ENCODE measurements at regions not wholly inside any gene's neighbourhood (a gene's known extent, or its start where the extent isn't known, plus 50 kb on each side); places are given as distances from the start of the nearest gene placed in this dataset.

DNA sequence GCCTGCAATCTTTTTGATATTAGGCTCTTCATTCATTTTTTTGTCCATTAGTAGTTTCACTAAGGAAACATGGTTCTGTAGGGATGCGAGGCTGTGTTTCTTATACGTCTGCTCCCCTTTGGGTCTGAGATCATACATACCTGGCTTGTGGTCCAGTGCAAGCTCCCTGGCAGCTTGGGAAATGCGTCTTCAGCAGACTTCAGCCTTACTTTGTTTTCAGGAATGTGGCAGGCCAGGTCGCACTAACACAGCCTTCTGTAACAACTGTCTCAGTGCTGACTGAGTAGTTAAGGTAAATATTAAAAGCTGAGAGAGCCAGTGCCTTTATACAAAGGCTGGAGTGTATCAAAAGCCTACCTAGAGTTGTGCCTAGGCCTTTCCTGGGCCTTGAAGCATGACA lies 970.5 kb upstream of the EEF2KMT start:
- no peaks in the 10 kb centered on the region for H3K27me3 ChIP-seq (ENCODE audit: control insufficient read depth, extremely low read depth, insufficient read depth, low read length)
- dilution Hi-C loops (cut with MboI; ENCODE audit: extremely low pct_ligation_motif_present, low sequenced_read_pairs) = no loop called here
- H2AFZ ChIP-seq (ENCODE audit: control insufficient read depth, low read length) = no peak overlapping the region
- H3K9me3 ChIP-seq (ENCODE audit: control insufficient read depth, low read depth, low read length) = no peaks in the 10 kb centered on the region
- H3K4me2 ChIP-seq (ENCODE audit: control insufficient read depth, extremely low read depth, insufficient read depth, low read depth, low read length) = no peak overlapping the region
- no peak overlapping the region for H3K9ac ChIP-seq (ENCODE audit: control insufficient read depth, extremely low read depth, insufficient read depth, low read length)
- no peak overlapping the region for H3K4me3 ChIP-seq (ENCODE audit: control insufficient read depth in 2 of 3, extremely low read depth in 1 of 3, insufficient read depth in 2 of 3, low read depth in 1 of 3, low read length in 3 of 3)
- H3K4me1 ChIP-seq (ENCODE audit: control insufficient read depth, extremely low read depth, insufficient read depth, low read length) = no peaks in the 10 kb centered on the region
- H4K20me1 ChIP-seq (ENCODE audit: control insufficient read depth, extremely low read depth, insufficient read depth, low read length) = no peaks in the 10 kb centered on the region
- no peak overlapping the region for H3K27ac ChIP-seq (ENCODE audit: control insufficient read depth, insufficient read depth, low read length)
- no peak for DNase-seq (ENCODE audit: low read depth, low spot score)
- no peaks in the 10 kb centered on the region for H3K79me2 ChIP-seq (ENCODE audit: control insufficient read depth, insufficient read depth, low read length)
- FAIRE-seq = no peak
- TF ChIP-seq, protein P1, sequence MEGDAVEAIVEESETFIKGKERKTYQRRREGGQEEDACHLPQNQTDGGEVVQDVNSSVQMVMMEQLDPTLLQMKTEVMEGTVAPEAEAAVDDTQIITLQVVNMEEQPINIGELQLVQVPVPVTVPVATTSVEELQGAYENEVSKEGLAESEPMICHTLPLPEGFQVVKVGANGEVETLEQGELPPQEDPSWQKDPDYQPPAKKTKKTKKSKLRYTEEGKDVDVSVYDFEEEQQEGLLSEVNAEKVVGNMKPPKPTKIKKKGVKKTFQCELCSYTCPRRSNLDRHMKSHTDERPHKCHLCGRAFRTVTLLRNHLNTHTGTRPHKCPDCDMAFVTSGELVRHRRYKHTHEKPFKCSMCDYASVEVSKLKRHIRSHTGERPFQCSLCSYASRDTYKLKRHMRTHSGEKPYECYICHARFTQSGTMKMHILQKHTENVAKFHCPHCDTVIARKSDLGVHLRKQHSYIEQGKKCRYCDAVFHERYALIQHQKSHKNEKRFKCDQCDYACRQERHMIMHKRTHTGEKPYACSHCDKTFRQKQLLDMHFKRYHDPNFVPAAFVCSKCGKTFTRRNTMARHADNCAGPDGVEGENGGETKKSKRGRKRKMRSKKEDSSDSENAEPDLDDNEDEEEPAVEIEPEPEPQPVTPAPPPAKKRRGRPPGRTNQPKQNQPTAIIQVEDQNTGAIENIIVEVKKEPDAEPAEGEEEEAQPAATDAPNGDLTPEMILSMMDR (optimal IDR thresholded peaks at IDR 0.05 in 1 of 3, IDR thresholded peaks at IDR 0.05 in 1 of 3, conservative IDR thresholded peaks at IDR 0.05 in 1 of 3; ENCODE audit: extremely low read depth in 1 of 3, insufficient read depth in 2 of 3, low read length in 3 of 3) = no peak
- no peak for TF ChIP-seq EZH2 (IDR thresholded peaks at IDR 0.05; ENCODE audit: low read length)
- H3K9me1 ChIP-seq (ENCODE audit: control insufficient read depth, extremely low read depth, insufficient read depth, low read length) = no peaks in the 10 kb centered on the region
- no peaks in the 10 kb centered on the region for H3K36me3 ChIP-seq (ENCODE audit: control insufficient read depth in 2 of 2, extremely low read depth in 1 of 2, insufficient read depth in 2 of 2, low read length in 2 of 2)

DNA sequence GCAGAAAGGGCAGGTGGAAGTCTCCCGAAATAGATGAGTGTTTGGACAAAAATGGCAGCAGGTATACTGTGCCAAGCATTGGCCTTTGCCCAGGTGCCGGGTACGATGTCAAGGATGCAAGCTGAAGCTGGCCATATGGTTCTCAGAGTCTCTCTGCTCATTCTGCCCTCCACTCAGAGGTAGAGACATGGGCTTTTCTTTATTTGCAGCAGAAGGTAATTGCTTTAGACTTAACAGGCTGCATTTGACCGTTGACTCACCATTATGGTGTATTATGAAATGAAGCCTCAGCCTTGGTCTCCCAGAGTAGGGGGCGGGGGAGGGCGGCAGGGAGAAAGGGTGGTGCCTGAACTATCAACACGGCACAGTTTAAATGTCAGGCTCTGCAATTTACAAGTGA lies 969.1 kb upstream of the EEF2KMT start:
- Histone ChIP-seq H3K36me3 (ENCODE audit: control insufficient read depth in 2 of 2, extremely low read depth in 1 of 2, insufficient read depth in 2 of 2, low read length in 2 of 2) (no peaks in the 10 kb centered on the region), H3K79me2 (ENCODE audit: control insufficient read depth, insufficient read depth, low read length) (no peaks in the 10 kb centered on the region), H4K20me1 (ENCODE audit: control insufficient read depth, extremely low read depth, insufficient read depth, low read length) (no peaks in the 10 kb centered on the region), H3K27ac (ENCODE audit: control insufficient read depth, insufficient read depth, low read length) (no peak overlapping the region), H2AFZ (ENCODE audit: control insufficient read depth, low read length) (no peak overlapping the region), H3K9me1 (ENCODE audit: control insufficient read depth, extremely low read depth, insufficient read depth, low read length) (no peaks in the 10 kb centered on the region), H3K9ac (ENCODE audit: control insufficient read depth, extremely low read depth, insufficient read depth, low read length) (no peak overlapping the region), H3K27me3 (ENCODE audit: control insufficient read depth, extremely low read depth, insufficient read depth, low read length) (no peaks in the 10 kb centered on the region), H3K9me3 (ENCODE audit: control insufficient read depth, low read depth, low read length) (peaks cover 3% of the 10 kb centered on the region), H3K4me3 (ENCODE audit: control insufficient read depth in 2 of 3, extremely low read depth in 1 of 3, insufficient read depth in 2 of 3, low read depth in 1 of 3, low read length in 3 of 3) (no peak overlapping the region), H3K4me2 (ENCODE audit: control insufficient read depth, extremely low read depth, insufficient read depth, low read depth, low read length) (no peak overlapping the region), H3K4me1 (ENCODE audit: control insufficient read depth, extremely low read depth, insufficient read depth, low read length) (no peaks in the 10 kb centered on the region)
- no peak for TF ChIP-seq EZH2 (IDR thresholded peaks at IDR 0.05; ENCODE audit: low read length)
- TF ChIP-seq, protein P1 (optimal IDR thresholded peaks at IDR 0.05 in 1 of 3, IDR thresholded peaks at IDR 0.05 in 1 of 3, conservative IDR thresholded peaks at IDR 0.05 in 1 of 3; ENCODE audit: extremely low read depth in 1 of 3, insufficient read depth in 2 of 3, low read length in 3 of 3) = no peak
- dilution Hi-C loops (cut with MboI; ENCODE audit: extremely low pct_ligation_motif_present, low sequenced_read_pairs) = no loop called here
- DNase-seq (ENCODE audit: low read depth, low spot score) (no peak), FAIRE-seq (no peak)

Measured in keratinocyte (primary cell).